AG10803 (cell line): ENCODE measurements at regions not wholly inside any gene's neighbourhood (a gene's known extent, or its start where the extent isn't known, plus 50 kb on each side); places are given as distances from the start of the nearest gene placed in this dataset.
"Not testable (repeated sequence)": the region's sequence is repeated elsewhere in the genome, so short reads cannot be mapped to it uniquely, and the experiment has no call there.

Experiments used
- DNase-seq: peaks from one replicate; pipeline ENCODE4 v3.0.0; 2010; ENCODE audit warnings: low read depth
- H3K4me3 ChIP-seq: 2 replicates; pipeline ENCODE4 v1.5.1; 2011; ENCODE audit warnings: mild to moderate bottlenecking, low read length, control low read depth
- TF ChIP-seq, protein P1 (sequence below): conservative IDR thresholded peaks from 2 replicates; pipeline ENCODE4 v1.5.1; 2011; ENCODE audit warnings: mild to moderate bottlenecking, low read length, control low read depth, inconsistent platforms

DNA sequence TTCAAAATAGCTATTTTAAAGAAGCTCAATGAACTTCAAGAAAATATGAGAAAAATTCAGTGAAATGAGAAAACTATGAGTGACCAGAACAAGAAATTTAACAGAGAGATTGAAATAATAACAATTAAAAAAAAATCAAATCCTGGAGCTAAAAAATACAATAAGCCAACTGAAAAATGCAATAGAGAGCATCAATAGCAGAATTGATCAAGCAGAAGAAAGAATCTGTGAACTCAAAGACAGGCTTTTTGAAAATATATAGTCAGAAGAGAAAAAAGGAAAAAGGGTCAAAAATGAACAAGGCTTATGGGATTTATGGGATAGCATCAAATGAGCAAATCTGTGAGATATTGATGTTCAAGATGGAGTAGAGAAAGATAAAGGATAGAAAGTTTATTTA is 133.0 kb downstream of the OTUD1 start:
- no peak for DNase-seq
- TF ChIP-seq, protein P1, sequence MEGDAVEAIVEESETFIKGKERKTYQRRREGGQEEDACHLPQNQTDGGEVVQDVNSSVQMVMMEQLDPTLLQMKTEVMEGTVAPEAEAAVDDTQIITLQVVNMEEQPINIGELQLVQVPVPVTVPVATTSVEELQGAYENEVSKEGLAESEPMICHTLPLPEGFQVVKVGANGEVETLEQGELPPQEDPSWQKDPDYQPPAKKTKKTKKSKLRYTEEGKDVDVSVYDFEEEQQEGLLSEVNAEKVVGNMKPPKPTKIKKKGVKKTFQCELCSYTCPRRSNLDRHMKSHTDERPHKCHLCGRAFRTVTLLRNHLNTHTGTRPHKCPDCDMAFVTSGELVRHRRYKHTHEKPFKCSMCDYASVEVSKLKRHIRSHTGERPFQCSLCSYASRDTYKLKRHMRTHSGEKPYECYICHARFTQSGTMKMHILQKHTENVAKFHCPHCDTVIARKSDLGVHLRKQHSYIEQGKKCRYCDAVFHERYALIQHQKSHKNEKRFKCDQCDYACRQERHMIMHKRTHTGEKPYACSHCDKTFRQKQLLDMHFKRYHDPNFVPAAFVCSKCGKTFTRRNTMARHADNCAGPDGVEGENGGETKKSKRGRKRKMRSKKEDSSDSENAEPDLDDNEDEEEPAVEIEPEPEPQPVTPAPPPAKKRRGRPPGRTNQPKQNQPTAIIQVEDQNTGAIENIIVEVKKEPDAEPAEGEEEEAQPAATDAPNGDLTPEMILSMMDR, result no peak
- H3K4me3 ChIP-seq, result no peak overlapping the region

DNA sequence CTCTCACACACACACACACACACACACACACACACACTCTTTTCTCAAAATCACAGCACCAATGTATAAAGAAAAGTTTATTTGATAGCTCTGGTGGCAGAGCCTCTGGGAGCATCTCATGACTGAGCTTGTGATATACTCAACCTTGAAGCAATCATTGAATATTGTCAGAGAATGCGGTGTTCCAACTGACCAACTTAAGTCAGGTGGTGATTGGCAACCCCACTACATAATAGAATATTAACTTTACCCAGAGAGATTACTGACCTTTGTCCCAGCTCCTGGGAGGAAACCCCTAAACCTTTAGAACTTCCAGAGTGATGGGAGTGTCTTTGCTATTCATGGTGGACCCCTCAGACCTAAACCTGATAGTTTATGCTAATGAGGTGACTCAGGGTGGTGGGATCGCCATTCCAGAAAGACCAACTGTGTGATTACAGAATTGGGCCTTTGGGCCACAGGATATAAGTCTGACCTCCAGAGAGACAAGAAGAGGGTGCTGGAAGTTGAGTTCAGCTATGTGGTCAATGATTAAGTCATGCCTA is 143.1 kb downstream of the OTUD1 start:
- DNase-seq, result no peak
- TF ChIP-seq, protein P1, result no peak
- no peak overlapping the region for H3K4me3 ChIP-seq

DNA sequence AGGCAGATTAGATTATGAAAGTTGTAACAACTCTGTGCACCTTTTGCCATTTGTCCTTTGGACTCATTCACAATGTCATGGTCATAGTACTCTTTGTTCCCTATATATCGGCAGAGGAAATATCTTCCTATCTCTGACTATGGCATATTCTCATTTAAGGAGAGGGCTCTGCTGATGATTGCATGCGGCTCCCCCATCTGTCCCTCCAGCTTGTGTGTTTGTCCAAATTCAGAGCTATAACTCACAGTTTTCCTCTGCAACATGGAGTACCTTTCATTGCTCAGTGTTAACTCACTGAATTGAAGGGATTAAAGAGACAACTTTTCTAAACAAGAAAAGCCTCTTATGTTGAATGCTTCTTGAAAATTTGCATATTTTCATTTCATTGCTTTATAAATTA is 145.5 kb downstream of the OTUD1 start:
- H3K4me3 ChIP-seq, result no peak overlapping the region
- no peak for DNase-seq
- TF ChIP-seq, protein P1, result no peak

DNA sequence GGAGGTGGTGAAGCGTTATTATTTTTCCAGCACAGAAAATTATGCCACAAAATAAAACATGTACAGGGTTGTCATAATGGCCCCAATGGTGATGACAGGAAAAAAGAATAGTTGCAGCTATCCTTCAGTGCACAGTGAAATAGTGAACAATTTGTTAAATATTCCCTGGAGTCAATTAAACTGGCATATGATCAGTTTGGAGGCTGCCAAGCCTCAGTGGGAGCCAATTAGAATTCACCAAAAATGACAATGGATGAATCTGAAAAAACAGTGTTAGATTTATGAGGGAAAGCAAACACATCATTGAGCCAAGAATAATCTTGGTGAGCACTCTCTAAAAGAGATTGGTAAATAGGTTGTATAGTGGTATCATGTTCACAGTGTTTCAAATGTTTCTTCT is 146.3 kb downstream of the OTUD1 start:
- no peak overlapping the region for H3K4me3 ChIP-seq
- TF ChIP-seq, protein P1, result no peak
- no peak for DNase-seq

DNA sequence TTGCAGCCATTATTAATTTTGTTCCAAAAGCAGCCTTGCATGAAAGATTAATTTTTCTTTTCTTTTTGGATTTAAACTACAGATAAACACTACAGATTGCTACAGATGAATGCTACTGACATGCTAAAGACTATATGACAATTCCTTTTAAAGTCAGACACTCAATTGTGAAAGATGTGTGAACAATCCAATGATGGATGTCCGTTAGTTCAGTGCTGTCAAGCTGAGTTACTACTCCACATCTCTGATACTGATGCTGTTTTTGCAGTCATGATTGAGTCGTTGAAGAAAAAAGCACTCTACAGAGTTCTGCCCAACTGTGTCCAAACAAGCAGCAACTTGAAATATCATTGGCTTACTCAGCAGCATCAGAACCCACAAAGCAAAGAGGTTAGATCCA is 146.8 kb downstream of the OTUD1 start:
- TF ChIP-seq, protein P1, result no peak
- DNase-seq, result no peak
- H3K4me3 ChIP-seq, result no peak overlapping the region

DNA sequence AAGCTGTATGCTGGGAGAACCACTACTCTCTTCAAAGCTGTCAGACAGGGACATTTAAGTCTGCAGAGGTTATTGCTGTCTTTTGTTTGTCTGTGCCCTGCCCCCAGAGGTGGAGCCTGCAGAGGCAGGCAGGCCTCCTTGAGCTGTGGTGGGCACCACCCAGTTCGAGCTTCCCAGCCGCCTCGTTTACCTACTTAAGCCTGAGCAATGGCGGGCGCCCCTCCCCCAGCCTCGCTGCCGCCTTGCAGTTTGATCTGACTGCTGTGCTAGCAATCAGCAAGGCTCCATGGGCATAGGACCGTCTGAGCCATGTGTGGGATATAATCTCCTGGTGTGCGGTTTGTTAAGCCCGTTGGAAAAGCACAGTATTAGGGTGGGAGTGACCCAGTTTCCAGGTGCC is 156.4 kb downstream of the OTUD1 start:
- DNase-seq, H3K4me3 ChIP-seq: not testable (repeated sequence)

DNA sequence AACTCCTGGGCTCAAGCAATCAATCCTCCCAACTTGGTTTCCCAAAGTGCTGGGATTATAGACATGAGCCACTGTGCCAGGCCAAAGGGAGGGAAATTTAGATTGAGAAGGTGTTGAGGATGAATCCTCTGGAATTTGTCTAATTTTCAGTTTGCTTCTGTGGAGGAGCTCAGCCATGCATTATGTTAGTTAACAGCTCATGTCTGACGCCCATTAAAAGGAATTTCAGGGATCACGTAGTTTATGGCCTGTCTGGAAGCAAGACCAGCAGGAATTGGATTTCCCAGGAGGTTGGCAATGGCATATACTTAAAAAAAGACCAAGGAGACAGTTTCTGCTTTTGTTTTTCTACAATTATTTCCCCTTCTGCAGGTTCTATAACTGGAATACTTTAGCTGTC is 165.7 kb downstream of the OTUD1 start:
- no peak overlapping the region for H3K4me3 ChIP-seq
- DNase-seq, result no peak
- TF ChIP-seq, protein P1, result no peak

DNA sequence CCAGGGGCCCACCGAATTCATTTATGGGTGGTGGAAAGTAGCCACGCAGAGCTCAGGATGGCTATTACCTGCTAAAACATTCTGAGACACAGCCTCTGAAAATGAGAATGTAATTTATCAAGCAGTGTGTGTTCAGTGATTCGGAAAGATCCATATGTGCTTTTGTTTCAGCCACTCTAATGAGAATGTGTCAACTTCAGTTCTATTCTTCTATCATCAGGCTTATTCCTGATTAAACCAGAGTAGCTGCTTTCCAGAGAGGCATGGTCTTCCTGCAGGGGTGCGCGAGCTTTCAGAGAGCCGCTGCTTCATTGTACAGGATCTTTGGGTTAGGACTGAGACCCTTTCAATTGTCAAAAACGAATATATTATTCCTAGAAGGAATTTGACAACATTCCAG is 167.6 kb downstream of the OTUD1 start:
- H3K4me3 ChIP-seq, result no peak overlapping the region
- TF ChIP-seq, protein P1, result no peak
- DNase-seq, result no peak
